ENCODE measurements at regions not wholly inside any gene's neighbourhood (a gene's known extent, or its start where the extent isn't known, plus 50 kb on each side); places are given as distances from the start of the nearest gene placed in this dataset.
A peak's percentile ranks its signal among the peaks of the same experiment; 100 is the strongest.

- peak; percentile 55 for TF ChIP-seq CTCF (IDR thresholded peaks at IDR 0.05)
- TF ChIP-seq EZH2phosphoT487 (IDR thresholded peaks at IDR 0.05): no peak
Measured at GRCh38 chr2:41400088-41400665, 647.6 kb upstream of the PKDCC start.

Measured in neural progenitor cell (in vitro differentiated cells).